HG02852 (cell line): ENCODE measurements at regions not wholly inside any gene's neighbourhood (a gene's known extent, or its start where the extent isn't known, plus 50 kb on each side); places are given as distances from the start of the nearest gene placed in this dataset.

Source experiments
- ATAC-seq: cut with Tn5 transposase; IDR thresholded peaks from one replicate; pipeline ENCODE4 v1.9.1; 2021; ENCODE audit warnings: mild to moderate bottlenecking, moderate library complexity; ENCODE audit not compliant: unreplicated experiment

- ATAC-seq: no peak
Observed at GRCh38 chr13:80284290-80284689, 56.6 kb downstream of the SPRY2 start.

GRCh38 chr13:80278706-80279105, 62.2 kb downstream of the SPRY2 start:
- ATAC-seq: no peak

- ATAC-seq: no peak
Observed at GRCh38 chr13:80276371-80277289, 64.3 kb downstream of the SPRY2 start.

- ATAC-seq: no peak
Observed at GRCh38 chr13:80274643-80275042, 66.3 kb downstream of the SPRY2 start.

- ATAC-seq: no peak
Observed at GRCh38 chr13:80273718-80274117, 67.2 kb downstream of the SPRY2 start.

- ATAC-seq: peak; percentile 50
Observed at GRCh38 chr13:80265348-80265747, 75.6 kb downstream of the SPRY2 start.

GRCh38 chr13:80263745-80264513, 77.0 kb downstream of the SPRY2 start:
- ATAC-seq: no peak

GRCh38 chr13:80262051-80262695, 78.8 kb downstream of the SPRY2 start:
- ATAC-seq: no peak

GRCh38 chr13:80259159-80259558, 81.8 kb downstream of the SPRY2 start:
- peak; percentile 51 for ATAC-seq

- ATAC-seq: peak; percentile 92
Observed at GRCh38 chr13:80256352-80256932, 84.5 kb downstream of the SPRY2 start.

- no peak for ATAC-seq
Observed at GRCh38 chr13:80255946-80256345, 85.0 kb downstream of the SPRY2 start.

GRCh38 chr13:80251403-80251802, 89.5 kb downstream of the SPRY2 start:
- ATAC-seq: no peak

GRCh38 chr13:80250213-80250810, 90.6 kb downstream of the SPRY2 start:
- ATAC-seq: no peak

GRCh38 chr13:80249516-80250212, 91.3 kb downstream of the SPRY2 start:
- ATAC-seq: no peak

GRCh38 chr13:80245162-80245733, 95.7 kb downstream of the SPRY2 start:
- ATAC-seq: no peak

GRCh38 chr13:80244574-80244973, 96.4 kb downstream of the SPRY2 start:
- ATAC-seq: no peak

GRCh38 chr13:80242728-80243427, 98.0 kb downstream of the SPRY2 start:
- ATAC-seq: no peak

- ATAC-seq: no peak
Observed at GRCh38 chr13:80239571-80240255, 101.2 kb downstream of the SPRY2 start.

- ATAC-seq: no peak
Observed at GRCh38 chr13:80239116-80239515, 101.8 kb downstream of the SPRY2 start.
